ENCODE measurements at regions not wholly inside any gene's neighbourhood (a gene's known extent, or its start where the extent isn't known, plus 50 kb on each side); places are given as distances from the start of the nearest gene placed in this dataset.

GRCh38 chr10:131480861-131481260 lies 169.3 kb upstream of the TCERG1L start:
- no peak overlapping the region for H3K9ac ChIP-seq (ENCODE audit: insufficient read depth, low read length, poor library complexity, severe bottlenecking)
- H3K4me1 Mint-ChIP-seq: no peaks in the 10 kb centered on the region
- H4K20me1 ChIP-seq (ENCODE audit: insufficient read depth, low read length): no peaks in the 10 kb centered on the region
- H3K4me1 ChIP-seq (ENCODE audit: control insufficient read depth in 1 of 2, insufficient read depth in 2 of 2, low read length in 2 of 2): no peaks in the 10 kb centered on the region
- no peak for DNase-seq
- no peaks in the 10 kb centered on the region for H3K36me3 ChIP-seq (replicated peaks in 1 of 2; ENCODE audit: control insufficient read depth in 1 of 2, insufficient read depth in 2 of 2, low read length in 2 of 2)
- intact Hi-C loops (cut with micrococcal nuclease): no loop called here
- H3K9me3 ChIP-seq (replicated peaks in 1 of 2; ENCODE audit: control insufficient read depth in 1 of 2, insufficient read depth in 1 of 2, low read length in 2 of 2): no peaks in the 10 kb centered on the region
- no peak overlapping the region for H3K27ac Mint-ChIP-seq
- no peaks in the 10 kb centered on the region for H3K36me3 Mint-ChIP-seq
- WGBS (ENCODE audit: insufficient coverage): 67% methylated on average over 4 of the region's 7 CpGs
- no peak overlapping the region for H3K4me3 ChIP-seq (replicated peaks in 1 of 3; ENCODE audit: low read depth in 2 of 3, low read length in 3 of 3)
- no peak overlapping the region for H3K4me3 Mint-ChIP-seq
- no peak overlapping the region for H3K27ac ChIP-seq (ENCODE audit: low read depth in 1 of 2, low read length in 2 of 2)
- H3K9me3 Mint-ChIP-seq: peaks cover 0 to 11% (median 2%) of the 10 kb centered on the region in 7 donors
- H3K27me3 ChIP-seq (ENCODE audit: control insufficient read depth in 2 of 2, insufficient read depth in 2 of 2, low read length in 2 of 2): no peaks in the 10 kb centered on the region
- no peak overlapping the region for H3K4me2 ChIP-seq (replicated peaks; ENCODE audit: extremely low read depth, low read length, poor library complexity, severe bottlenecking)
- no peak for TF ChIP-seq CTCF (IDR thresholded peaks at IDR 0.05)
- H3K79me2 ChIP-seq (ENCODE audit: insufficient read depth, low read length): no peaks in the 10 kb centered on the region
- H2AFZ ChIP-seq (ENCODE audit: insufficient read depth, low read depth, low read length, poor library complexity, severe bottlenecking): no peak overlapping the region
- peaks cover 0 to 4% (median 2%) of the 10 kb centered on the region in 3 donors for H3K27me3 Mint-ChIP-seq (ENCODE audit: low read depth in 3 of 3)

GRCh38 chr10:131485732-131486131 lies 174.2 kb upstream of the TCERG1L start:
- Histone ChIP-seq H3K4me3 (replicated peaks in 1 of 3; ENCODE audit: low read depth in 2 of 3, low read length in 3 of 3) (no peak overlapping the region), H3K9ac (ENCODE audit: insufficient read depth, low read length, poor library complexity, severe bottlenecking) (no peak overlapping the region), H4K20me1 (ENCODE audit: insufficient read depth, low read length) (no peaks in the 10 kb centered on the region), H3K36me3 (replicated peaks in 1 of 2; ENCODE audit: control insufficient read depth in 1 of 2, insufficient read depth in 2 of 2, low read length in 2 of 2) (no peaks in the 10 kb centered on the region), H3K79me2 (ENCODE audit: insufficient read depth, low read length) (no peaks in the 10 kb centered on the region), H3K9me3 (replicated peaks in 1 of 2; ENCODE audit: control insufficient read depth in 1 of 2, insufficient read depth in 1 of 2, low read length in 2 of 2) (peaks cover 7 to 18% of the 10 kb centered on the region in 2 donors), H3K4me1 (ENCODE audit: control insufficient read depth in 1 of 2, insufficient read depth in 2 of 2, low read length in 2 of 2) (no peaks in the 10 kb centered on the region), H2AFZ (ENCODE audit: insufficient read depth, low read depth, low read length, poor library complexity, severe bottlenecking) (no peak overlapping the region), H3K27me3 (ENCODE audit: control insufficient read depth in 2 of 2, insufficient read depth in 2 of 2, low read length in 2 of 2) (no peaks in the 10 kb centered on the region), H3K4me2 (replicated peaks; ENCODE audit: extremely low read depth, low read length, poor library complexity, severe bottlenecking) (no peak overlapping the region), H3K27ac (ENCODE audit: low read depth in 1 of 2, low read length in 2 of 2) (no peak overlapping the region)
- Mint-ChIP-seq H3K27me3 (ENCODE audit: low read depth in 3 of 3) (peaks cover 2 to 7% (median 3%) of the 10 kb centered on the region in 3 donors), H3K36me3 (no peaks in the 10 kb centered on the region), H3K9me3 (peaks cover 0 to 19% (median 7%) of the 10 kb centered on the region in 7 donors), H3K4me3 (no peak overlapping the region), H3K27ac (no peak overlapping the region), H3K4me1 (no peaks in the 10 kb centered on the region)
- TF ChIP-seq CTCF (IDR thresholded peaks at IDR 0.05): no peak
- intact Hi-C loops (cut with micrococcal nuclease): no loop called here
- WGBS (ENCODE audit: insufficient coverage): no CpG with 5 or more reads among the region's 2 CpGs
- DNase-seq: no peak

Data from CD14-positive monocyte (primary cell).